ENCODE measurements at regions not wholly inside any gene's neighbourhood (a gene's known extent, or its start where the extent isn't known, plus 50 kb on each side); places are given as distances from the start of the nearest gene placed in this dataset.

GRCh38 chr13:84044805-84045204 lies 162.5 kb upstream of the SLITRK1 start:
- TF ChIP-seq EP300 (IDR thresholded peaks at IDR 0.05): no peak
- TF ChIP-seq CTCF (IDR thresholded peaks at IDR 0.05): no peak
- TF ChIP-seq POLR2A (IDR thresholded peaks at IDR 0.05): no peak
